ENCODE measurements at regions not wholly inside any gene's neighbourhood (a gene's known extent, or its start where the extent isn't known, plus 50 kb on each side); places are given as distances from the start of the nearest gene placed in this dataset.
"Not testable (repeated sequence)": the region's sequence is repeated elsewhere in the genome, so short reads cannot be mapped to it uniquely, and the experiment has no call there.

GRCh38 chr17:63290784-63291183 lies 155.3 kb downstream of the CYB561 start:
- no peak for DNase-seq (ENCODE audit: low read depth)

- DNase-seq (ENCODE audit: low read depth) = no peak
These were observed 154.8 kb downstream of the CYB561 start for GRCh38 chr17:63291258-63291657.

GRCh38 chr17:63292421-63292820 lies 153.7 kb downstream of the CYB561 start:
- no peak for DNase-seq (ENCODE audit: low read depth)

GRCh38 chr17:63293323-63294075 lies 152.6 kb downstream of the CYB561 start:
- peak; percentile 57 for DNase-seq (ENCODE audit: low read depth)

GRCh38 chr17:63294776-63295175 lies 151.3 kb downstream of the CYB561 start:
- DNase-seq (ENCODE audit: low read depth) = no peak

GRCh38 chr17:63295288-63295687 lies 150.8 kb downstream of the CYB561 start:
- peak; percentile 29 for DNase-seq (ENCODE audit: low read depth)

GRCh38 chr17:63295839-63296590 lies 150.1 kb downstream of the CYB561 start:
- no peak for DNase-seq (ENCODE audit: low read depth)

GRCh38 chr17:63298916-63299315 lies 147.2 kb downstream of the CYB561 start:
- DNase-seq (ENCODE audit: low read depth) = not testable (repeated sequence)

GRCh38 chr17:63304704-63305261 lies 141.3 kb downstream of the CYB561 start:
- no peak for DNase-seq (ENCODE audit: low read depth)

GRCh38 chr17:63305857-63306256 lies 140.2 kb downstream of the CYB561 start:
- DNase-seq (ENCODE audit: low read depth) = no peak

- DNase-seq (ENCODE audit: low read depth) = no peak
These were observed 139.3 kb downstream of the CYB561 start for GRCh38 chr17:63306855-63307254.

- DNase-seq (ENCODE audit: low read depth) = no peak
These were observed 137.8 kb downstream of the CYB561 start for GRCh38 chr17:63308272-63308671.

GRCh38 chr17:63309021-63309420 lies 137.1 kb downstream of the CYB561 start:
- peak; percentile 37 for DNase-seq (ENCODE audit: low read depth)

- no peak for DNase-seq (ENCODE audit: low read depth)
These were observed 134.6 kb downstream of the CYB561 start for GRCh38 chr17:63311416-63311937.

GRCh38 chr17:63314761-63315160 lies 131.3 kb downstream of the CYB561 start:
- no peak for DNase-seq (ENCODE audit: low read depth)

- no peak for DNase-seq (ENCODE audit: low read depth)
These were observed 130.0 kb downstream of the CYB561 start for GRCh38 chr17:63316100-63316499.

- no peak for DNase-seq (ENCODE audit: low read depth)
These were observed 128.8 kb downstream of the CYB561 start for GRCh38 chr17:63317166-63317840.

- no peak for DNase-seq (ENCODE audit: low read depth)
These were observed 120.3 kb downstream of the CYB561 start for GRCh38 chr17:63325808-63326207.

- no peak for DNase-seq (ENCODE audit: low read depth)
These were observed 116.2 kb downstream of the CYB561 start for GRCh38 chr17:63329876-63330275.

- no peak for DNase-seq (ENCODE audit: low read depth)
These were observed 114.6 kb downstream of the CYB561 start for GRCh38 chr17:63331301-63332061.

- no peak for DNase-seq (ENCODE audit: low read depth)
These were observed 113.8 kb downstream of the CYB561 start for GRCh38 chr17:63332286-63332685.

All from RPMI7951 (cell line).